ENCODE measurements at regions not wholly inside any gene's neighbourhood (a gene's known extent, or its start where the extent isn't known, plus 50 kb on each side); places are given as distances from the start of the nearest gene placed in this dataset.

GRCh38 chr13:87356314-87356713 lies 314.9 kb upstream of the SLITRK5 start:
- Histone ChIP-seq H3K79me1 (ENCODE audit: insufficient read depth, low read depth, low read length, poor library complexity, severe bottlenecking) (no peaks in the 10 kb centered on the region), H2BK20ac (ENCODE audit: low read depth, low read length, poor library complexity, severe bottlenecking) (no peak overlapping the region), H4K8ac (replicated peaks; ENCODE audit: insufficient read length, low read depth, low read length) (no peak overlapping the region), H3K79me2 (ENCODE audit: insufficient read depth, low read length) (no peaks in the 10 kb centered on the region), H3K27me3 (ENCODE audit: insufficient read depth, low read length) (no peaks in the 10 kb centered on the region), H3T11ph (ENCODE audit: low read length) (no peak overlapping the region), H4K91ac (ENCODE audit: insufficient read length, low read depth, low read length) (no peak overlapping the region), H4K5ac (ENCODE audit: insufficient read length, low read depth, low read length) (no peak overlapping the region), H4K20me1 (ENCODE audit: control insufficient read depth, insufficient read depth, insufficient read length) (no peaks in the 10 kb centered on the region), H3K9ac (ENCODE audit: extremely low read depth, insufficient read length, low read length) (no peak overlapping the region), H2AFZ (ENCODE audit: low read length) (no peak overlapping the region), H3K56ac (ENCODE audit: insufficient read length, low read depth, low read length) (no peak overlapping the region), H3K23ac (ENCODE audit: insufficient read length, low read depth, low read length) (no peak overlapping the region), H3K14ac (ENCODE audit: insufficient read depth, low read length) (no peak overlapping the region), H3K18ac (ENCODE audit: insufficient read length, low read depth, low read length) (no peak overlapping the region), H2BK15ac (ENCODE audit: low read depth, low read length) (no peak overlapping the region), H2BK5ac (ENCODE audit: insufficient read length, low read length) (no peak overlapping the region), H2BK12ac (ENCODE audit: insufficient read length, low read depth, low read length) (no peak overlapping the region), H3K4me2 (ENCODE audit: insufficient read depth, insufficient read length, low read length) (no peak overlapping the region), H2BK120ac (ENCODE audit: low read depth, low read length, poor library complexity, severe bottlenecking) (no peak overlapping the region), H2AK5ac (ENCODE audit: insufficient read length, low read length) (no peak overlapping the region), H3K9me3 (ENCODE audit: control insufficient read depth, low read depth, low read length) (no peaks in the 10 kb centered on the region), H3K27ac (ENCODE audit: insufficient read length, low read depth, low read length) (no peak overlapping the region), H3K4ac (ENCODE audit: low read depth, low read length) (no peak overlapping the region), H3K4me1 (ENCODE audit: insufficient read depth, low read length) (no peaks in the 10 kb centered on the region), H3K23me2 (ENCODE audit: insufficient read length, low read depth, low read length, poor library complexity, severe bottlenecking) (no peaks in the 10 kb centered on the region)
- no peak for DNase-seq
- no peaks in the 10 kb centered on the region for H3K27me3 Mint-ChIP-seq (ENCODE audit: low read depth)
- peaks cover 0 to 7% of the 10 kb centered on the region in 2 experiments; a peak in 3 of 5 replicates for H3K9me3 Mint-ChIP-seq
- no CpG with 5 or more reads among the region's 8 CpGs for WGBS (ENCODE audit: extremely low coverage, insufficient read length, low lambda C conversion rate)
- H3K4me3 Mint-ChIP-seq, result no peak overlapping the region
- H3K27ac Mint-ChIP-seq, result no peak overlapping the region
- peaks cover 0 to 2% of the 10 kb centered on the region in 2 experiments; a peak in 1 of 4 replicates for H3K4me1 Mint-ChIP-seq
- TF ChIP-seq CTCF (conservative IDR thresholded peaks at IDR 0.05), result no peak
- H3K36me3 Mint-ChIP-seq (ENCODE audit: insufficient read depth in 1 of 3, low read depth in 3 of 3), result peaks cover 0 to 11% (median 5%) of the 10 kb centered on the region in 3 experiments; a peak in 3 of 7 replicates

Data from H9 (cell line).